GM19043 (cell line): ENCODE measurements at regions not wholly inside any gene's neighbourhood (a gene's known extent, or its start where the extent isn't known, plus 50 kb on each side); places are given as distances from the start of the nearest gene placed in this dataset.
A peak's percentile ranks its signal among the peaks of the same experiment; 100 is the strongest.

Experiments
- ATAC-seq: cut with Tn5 transposase; IDR thresholded peaks from one replicate; pipeline ENCODE4 v1.9.1; 2021; ENCODE audit warnings: low read depth; ENCODE audit not compliant: unreplicated experiment

- ATAC-seq, result no peak
Observed at GRCh38 chr20:11448554-11448953, 469.1 kb upstream of the BTBD3 start.

DNA sequence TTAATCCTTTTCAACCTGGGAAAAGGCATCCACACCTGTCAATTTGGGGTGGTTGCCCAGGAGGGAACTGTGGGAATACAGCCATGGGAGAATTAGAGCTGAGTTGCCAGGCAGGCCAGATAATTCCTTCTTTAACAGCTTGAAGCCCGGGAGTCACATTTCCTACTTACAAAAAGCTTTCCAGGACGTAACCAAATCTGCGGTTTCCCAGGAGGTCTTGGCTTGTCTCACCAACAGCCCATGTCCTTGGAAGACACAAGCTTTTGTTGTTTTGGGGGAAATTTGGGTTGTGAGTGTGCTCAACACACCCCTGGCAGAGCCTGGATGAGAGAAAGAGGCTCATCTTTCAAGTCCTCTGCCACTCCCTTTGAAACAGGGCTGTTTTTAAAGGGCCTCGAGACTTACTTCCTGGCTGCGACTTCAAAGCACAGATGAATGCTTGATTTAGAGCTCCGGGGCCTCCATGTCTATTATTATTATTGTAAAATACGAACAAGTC, 465.9 kb upstream of the BTBD3 start:
- ATAC-seq, result no peak

- ATAC-seq, result no peak
Observed at GRCh38 chr20:11452326-11452725, 465.4 kb upstream of the BTBD3 start.

DNA sequence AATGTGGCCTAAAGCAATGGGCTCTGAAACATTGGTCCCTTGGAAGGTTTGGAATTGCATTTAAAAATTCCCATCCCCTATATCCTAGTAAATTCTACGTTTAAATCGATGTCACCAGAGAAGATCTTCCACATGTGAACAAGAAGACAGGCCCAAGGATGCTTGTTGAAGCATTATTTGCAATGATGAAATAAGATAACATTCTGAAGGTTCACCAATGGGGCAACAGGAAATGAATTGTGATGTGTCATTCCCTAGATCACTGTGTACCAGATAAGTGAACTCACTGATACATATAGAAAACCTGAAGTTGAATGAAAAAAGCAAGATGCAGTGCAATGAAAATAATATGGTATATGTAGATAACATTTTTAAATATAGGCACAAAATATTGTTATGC, 464.3 kb upstream of the BTBD3 start:
- no peak for ATAC-seq

- ATAC-seq, result peak; percentile 40
Observed at GRCh38 chr20:11454966-11455799, 462.5 kb upstream of the BTBD3 start.

DNA sequence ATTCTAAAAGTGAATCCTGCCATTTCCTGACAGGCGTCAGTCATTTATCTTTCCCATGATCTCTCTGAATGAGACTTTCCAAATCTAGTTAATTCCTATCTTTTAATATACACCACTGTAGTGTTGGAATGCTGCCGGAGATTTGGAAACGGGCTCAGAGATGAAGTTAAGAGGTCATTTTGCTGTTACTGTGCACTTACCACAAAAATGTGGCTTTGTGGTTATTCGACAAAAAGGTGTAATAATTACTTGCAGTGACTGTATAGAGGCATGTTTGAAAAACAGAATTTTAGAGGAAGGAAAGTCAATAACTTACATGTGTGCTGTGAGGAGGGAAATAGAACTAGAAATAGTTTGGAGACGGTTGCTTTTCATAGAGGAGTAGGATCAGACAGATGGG, 460.2 kb upstream of the BTBD3 start:
- no peak for ATAC-seq

DNA sequence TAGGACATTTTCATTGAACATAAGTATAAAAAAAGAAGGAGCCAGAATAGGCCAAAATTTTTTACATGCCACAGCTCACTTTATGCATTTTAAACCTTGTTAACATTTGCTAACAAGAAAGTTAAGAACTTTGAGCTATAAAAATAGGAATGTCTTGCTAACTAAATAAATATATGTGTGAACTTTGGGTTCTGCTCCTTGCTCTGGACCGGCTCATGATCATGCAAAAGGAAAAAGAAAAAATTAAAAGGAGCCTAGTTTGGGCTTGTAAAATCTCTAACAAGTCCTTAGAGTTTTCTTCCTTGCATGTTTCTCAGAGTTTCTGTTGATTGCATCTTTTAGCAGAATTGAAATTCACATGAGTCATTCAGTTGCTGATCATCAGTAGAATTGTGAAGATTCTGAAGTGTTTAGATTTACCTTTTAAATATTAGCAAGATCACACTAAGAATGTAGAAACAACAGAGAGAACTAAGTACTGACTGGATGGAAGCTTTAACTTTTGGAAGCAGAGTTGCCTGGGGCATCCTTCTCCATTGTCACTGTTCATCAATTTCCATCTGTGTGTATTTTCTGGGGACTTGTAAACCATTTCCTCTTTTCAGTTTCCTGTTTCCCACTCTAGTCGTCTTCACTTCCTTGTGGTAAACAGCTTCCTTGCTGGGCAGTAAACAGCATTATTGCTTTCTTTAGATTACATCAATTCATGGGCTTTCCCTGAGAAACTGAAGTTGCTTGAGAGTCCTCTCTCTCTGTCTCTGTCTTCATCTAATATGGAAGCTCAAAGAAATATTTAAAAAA, 458.4 kb upstream of the BTBD3 start:
- no peak for ATAC-seq

DNA sequence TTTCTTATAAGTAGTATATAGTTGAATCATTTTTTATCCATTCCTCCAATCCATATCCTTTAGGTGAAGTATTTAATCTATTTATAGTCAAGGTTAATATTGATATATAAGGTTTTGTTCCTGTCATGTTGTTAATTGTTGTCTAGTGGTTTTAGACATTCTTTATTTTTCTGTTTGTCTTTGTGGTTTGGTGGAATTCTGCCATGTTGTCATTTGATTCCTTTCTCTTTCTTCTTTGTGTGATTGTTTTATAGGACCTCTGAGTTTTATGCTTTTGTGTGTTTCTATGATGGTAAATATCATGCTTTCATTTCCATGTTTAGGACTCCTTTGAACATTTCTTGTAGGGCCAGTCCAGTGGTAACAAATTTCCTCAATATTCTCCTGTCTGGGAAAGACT, 450.3 kb upstream of the BTBD3 start:
- ATAC-seq, result no peak

GRCh38 chr20:11468880-11469279, 448.8 kb upstream of the BTBD3 start:
- ATAC-seq, result no peak

- ATAC-seq, result no peak
Observed at GRCh38 chr20:11469795-11470435, 447.8 kb upstream of the BTBD3 start.

DNA sequence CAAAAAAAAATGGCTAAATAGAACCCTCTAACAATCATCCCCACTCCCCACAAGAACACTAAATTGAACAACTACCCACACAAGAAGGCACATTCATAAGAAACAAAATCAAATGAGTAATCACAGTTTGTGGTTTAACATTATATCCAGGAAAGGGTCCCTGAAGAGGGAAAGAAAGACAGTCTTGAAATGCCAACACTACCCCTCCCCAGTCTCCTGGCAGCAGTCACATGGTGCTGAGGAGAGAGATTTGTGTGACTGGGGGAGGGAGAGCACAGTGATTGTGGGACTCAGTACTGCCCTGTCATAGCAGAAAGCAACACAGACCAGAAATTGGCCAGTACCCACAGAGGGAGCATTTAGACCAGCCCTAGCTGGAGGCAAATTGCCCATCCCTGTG, 443.7 kb upstream of the BTBD3 start:
- ATAC-seq, result no peak

- ATAC-seq, result no peak
Observed at GRCh38 chr20:11483697-11484096, 434.0 kb upstream of the BTBD3 start.

- no peak for ATAC-seq
Observed at GRCh38 chr20:11484479-11484878, 433.2 kb upstream of the BTBD3 start.

GRCh38 chr20:11492386-11492785, 425.3 kb upstream of the BTBD3 start:
- ATAC-seq, result no peak

- ATAC-seq, result no peak
Observed at GRCh38 chr20:11492846-11493245, 424.8 kb upstream of the BTBD3 start.

DNA sequence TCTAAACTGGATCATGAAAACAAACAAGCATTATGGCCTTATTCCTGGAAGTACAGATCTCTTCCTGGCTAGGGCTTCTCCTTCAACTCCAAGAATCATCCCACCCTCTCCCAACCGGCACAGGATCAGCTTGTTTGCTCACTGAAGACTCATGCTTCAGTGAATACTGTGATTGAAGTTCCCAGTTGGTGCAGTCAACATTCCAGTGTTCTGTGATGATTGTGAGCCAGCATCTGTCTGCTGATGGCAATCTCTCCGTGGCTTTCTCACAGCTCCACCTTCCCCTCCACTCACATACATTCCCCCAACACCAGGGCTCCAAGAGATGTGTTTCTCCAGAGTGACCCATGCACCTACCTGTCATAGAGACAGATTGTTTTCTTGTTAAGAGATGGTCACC, 421.3 kb upstream of the BTBD3 start:
- ATAC-seq, result no peak

GRCh38 chr20:11497545-11497944, 420.1 kb upstream of the BTBD3 start:
- no peak for ATAC-seq

GRCh38 chr20:11499101-11499634, 418.5 kb upstream of the BTBD3 start:
- ATAC-seq, result no peak

GRCh38 chr20:11502061-11502460, 415.6 kb upstream of the BTBD3 start:
- no peak for ATAC-seq

DNA sequence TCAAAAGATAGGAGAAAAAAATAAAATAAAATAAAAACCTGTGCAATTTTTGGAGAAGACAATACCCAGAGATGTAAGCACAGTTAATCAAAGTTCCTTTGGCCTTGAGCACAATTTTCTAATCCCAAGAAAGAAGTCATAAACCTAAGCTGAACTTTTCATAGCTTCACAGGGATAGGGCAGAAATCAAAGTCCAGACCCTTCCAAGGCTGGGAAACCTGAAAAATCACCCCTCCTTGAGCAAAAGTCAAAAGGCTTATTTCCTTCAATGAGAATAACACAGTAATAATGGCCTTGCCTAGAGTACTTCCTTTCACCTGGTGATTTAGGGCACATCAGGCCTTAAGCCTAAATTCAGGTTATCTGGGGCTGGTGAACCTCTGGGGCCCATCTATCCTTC, 415.0 kb upstream of the BTBD3 start:
- no peak for ATAC-seq

DNA sequence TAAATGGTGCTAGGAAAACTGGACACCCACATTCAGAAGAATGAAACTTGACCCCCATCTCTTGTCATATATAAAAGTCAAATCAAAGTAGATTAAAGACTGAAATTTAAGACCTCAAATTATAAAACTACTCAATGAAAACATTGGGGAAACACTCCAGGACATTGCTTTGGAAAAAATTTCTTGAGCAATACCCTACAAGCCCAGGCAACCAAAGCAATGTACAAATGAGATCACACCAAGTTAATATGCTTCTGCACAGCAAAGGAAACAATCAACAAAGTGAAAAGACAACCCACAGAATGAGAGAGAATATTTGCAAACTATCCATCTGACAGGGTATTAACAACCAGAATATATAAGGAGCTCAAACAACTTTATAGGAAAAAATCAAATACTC, 407.9 kb upstream of the BTBD3 start:
- no peak for ATAC-seq
